Stimulated activated CD4-positive, alpha-beta T cell treated with anti-CD3 and anti-CD28 coated beads, Interleukin-15, amount 100 ng/mL, for 48 hours (primary cell): ENCODE measurements at regions not wholly inside any gene's neighbourhood (a gene's known extent, or its start where the extent isn't known, plus 50 kb on each side); places are given as distances from the start of the nearest gene placed in this dataset.

Experiments used
- DNase-seq, 2 donors: peaks; one replicate each; pipeline ENCODE4 v3.0.0-alpha.2; 2020; ENCODE audit warnings: low read depth in 2 of 2

GRCh38 chr13:79671420-79671819 lies 190.5 kb downstream of the NDFIP2 start:
- no peak for DNase-seq

- no peak for DNase-seq
Measured at GRCh38 chr13:79668201-79668752, 187.3 kb downstream of the NDFIP2 start.

- DNase-seq = no peak
Measured at GRCh38 chr13:79667771-79668170, 186.8 kb downstream of the NDFIP2 start.

- no peak for DNase-seq
Measured at GRCh38 chr13:79663977-79664636, 183.2 kb downstream of the NDFIP2 start.

GRCh38 chr13:79663435-79663834 lies 182.5 kb downstream of the NDFIP2 start:
- DNase-seq = no peak

GRCh38 chr13:79662882-79663281 lies 181.9 kb downstream of the NDFIP2 start:
- no peak for DNase-seq

GRCh38 chr13:79660361-79660760 lies 179.4 kb downstream of the NDFIP2 start:
- DNase-seq = no peak

GRCh38 chr13:79659121-79659521 lies 178.2 kb downstream of the NDFIP2 start:
- DNase-seq = no peak

GRCh38 chr13:79658333-79658975 lies 177.5 kb downstream of the NDFIP2 start:
- DNase-seq = no peak

GRCh38 chr13:79655509-79655908 lies 174.6 kb downstream of the NDFIP2 start:
- no peak for DNase-seq

- DNase-seq = no peak
Measured at GRCh38 chr13:79654520-79654919, 173.6 kb downstream of the NDFIP2 start.

GRCh38 chr13:79650688-79651087 lies 169.7 kb downstream of the NDFIP2 start:
- no peak for DNase-seq

- no peak for DNase-seq
Measured at GRCh38 chr13:79648191-79648590, 167.2 kb downstream of the NDFIP2 start.

GRCh38 chr13:79647533-79647932 lies 166.6 kb downstream of the NDFIP2 start:
- no peak for DNase-seq

GRCh38 chr13:79646880-79647279 lies 165.9 kb downstream of the NDFIP2 start:
- no peak for DNase-seq

- no peak for DNase-seq
Measured at GRCh38 chr13:79645569-79645968, 164.6 kb downstream of the NDFIP2 start.

- DNase-seq = no peak
Measured at GRCh38 chr13:79642596-79642995, 161.6 kb downstream of the NDFIP2 start.

GRCh38 chr13:79637133-79637763 lies 156.3 kb downstream of the NDFIP2 start:
- no peak for DNase-seq

- no peak for DNase-seq
Measured at GRCh38 chr13:79631051-79631659, 150.2 kb downstream of the NDFIP2 start.

GRCh38 chr13:79628463-79628862 lies 147.5 kb downstream of the NDFIP2 start:
- DNase-seq = no peak

- DNase-seq = no peak
Measured at GRCh38 chr13:79626924-79627323, 146.0 kb downstream of the NDFIP2 start.

GRCh38 chr13:79625517-79625916 lies 144.6 kb downstream of the NDFIP2 start:
- DNase-seq = no peak
